K562 (cell line): ENCODE measurements at regions not wholly inside any gene's neighbourhood (a gene's known extent, or its start where the extent isn't known, plus 50 kb on each side); places are given as distances from the start of the nearest gene placed in this dataset.
"Not testable (repeated sequence)": the region's sequence is repeated elsewhere in the genome, so short reads cannot be mapped to it uniquely, and the experiment has no call there.

Source experiments
- ATAC-seq: fragments of 200-7000 bp; cut with Tn5 transposase; 3 replicates; pipeline ENCODE4 v1.9.1; 2020; ENCODE audit warnings: moderate library complexity
- BruUV-seq: library from RNA; stranded (reverse); fragments of 400-500 nt; replicated peaks from 2 replicates; lab custom pipeline; 2021; lab: Mats Ljungman, UMichigan
- CTCF ChIA-PET: fragments of 300-600 bp; formaldehyde crosslinking; extraction: SDS; loops from one replicate; lab custom pipeline; 2021; ENCODE audit warnings: low intra/inter-chr PET ratio; lab: Yijun Ruan, JAX
- POLR2A ChIA-PET: fragments of 300-600, 350-650 bp; sonication (Branson Sonifier 250); formaldehyde crosslinking; extraction: SDS; loops from one replicate; lab custom pipeline; 2021; ENCODE audit warnings: antibody characterized with exemption, inconsistent platforms; lab: Yijun Ruan, JAX
- DNase-seq, 4 experiments: peaks; one replicate each; pipeline versions ENCODE4 v3.0.0 to v3.0.0-alpha.2; 2011 to 2018; ENCODE audit warnings: low spot score in 3 of 4, mixed read lengths in 3 of 4; ENCODE audit errors: extremely low read depth in 1 of 4
- FAIRE-seq: peaks from 2 replicates; lab custom pipeline; 2011; peaks lifted over from hg19 to GRCh38; lab: Jason Lieb, UNC
- H2AFZ ChIP-seq: 2 replicates; pipeline ENCODE4 v1.6.0; 2011; ENCODE audit warnings: low read depth, low read length, control low read depth, inconsistent platforms
- H3K27ac ChIP-seq: fragments of 200-600 bp; 3 replicates; pipeline ENCODE4 v1.8.0; 2011; ENCODE audit warnings: low read depth, mild to moderate bottlenecking, control low read depth, inconsistent platforms, low read length, moderate library complexity, mixed read lengths; ENCODE audit errors: extremely low read depth
- H3K27me3 ChIP-seq, 2 experiments: fragments of 300-600 bp in 1 of 2; 2 replicates in 1 of 2; 3 replicates in 1 of 2; pipeline versions ENCODE4 v1.6.0 to v1.8.0; 2011; ENCODE audit warnings: inconsistent platforms in 2 of 2, low read length in 2 of 2, mild to moderate bottlenecking in 1 of 2, mixed read lengths in 1 of 2, moderate library complexity in 1 of 2; ENCODE audit not compliant: control insufficient read depth in 2 of 2, insufficient read depth in 2 of 2
- H3K36me3 ChIP-seq: fragments of 300-600 bp; 3 replicates; pipeline ENCODE4 v1.8.0; 2011; ENCODE audit warnings: mild to moderate bottlenecking, low read length, inconsistent platforms; ENCODE audit not compliant: control insufficient read depth, insufficient read depth
- H3K4me1 ChIP-seq, 2 experiments: fragments of 200-600 bp in 1 of 2; replicated peaks in 1 of 2; 2 replicates in 1 of 2; 3 replicates in 1 of 2; pipeline versions ENCODE4 v1.5.1 to v1.8.0; 2011; ENCODE audit warnings: inconsistent platforms in 2 of 2, low read length in 2 of 2, mild to moderate bottlenecking in 1 of 2, mixed read lengths in 1 of 2, moderate library complexity in 1 of 2; ENCODE audit not compliant: control insufficient read depth in 2 of 2, insufficient read depth in 2 of 2
- H3K4me2 ChIP-seq: 2 replicates; pipeline ENCODE4 v1.6.1; 2011; ENCODE audit warnings: low read length, control low read depth, inconsistent platforms, mixed read lengths; ENCODE audit not compliant: insufficient read depth
- H3K4me3 ChIP-seq: fragments of 200-600 bp; sonication (generic), shearing (Covaris generic); 2 replicates; pipeline ENCODE4 v1.5.1; 2016; ENCODE audit warnings: control low read depth, inconsistent platforms
- H3K79me2 ChIP-seq: fragments of 200-600 bp; 3 replicates; pipeline ENCODE4 v1.8.0; 2011; ENCODE audit warnings: low read length, inconsistent platforms; ENCODE audit not compliant: control insufficient read depth, insufficient read depth
- H3K9ac ChIP-seq, 2 experiments: 2 replicates each; pipeline versions ENCODE4 v1.6.0 to v1.6.1; 2011; ENCODE audit warnings: low read depth in 2 of 2, low read length in 2 of 2, control low read depth in 1 of 2, inconsistent platforms in 1 of 2, mild to moderate bottlenecking in 1 of 2, mixed read lengths in 1 of 2; ENCODE audit not compliant: insufficient read depth in 1 of 2
- H3K9me1 ChIP-seq: one replicate; pipeline ENCODE4 v1.6.0; 2011; ENCODE audit warnings: inconsistent platforms, mild to moderate bottlenecking, low read length, moderate library complexity; ENCODE audit not compliant: control insufficient read depth, insufficient read depth
- H3K9me3 ChIP-seq: replicated peaks from 2 replicates; pipeline ENCODE4 v1.5.1; 2011; ENCODE audit warnings: low read depth, low read length, inconsistent platforms; ENCODE audit not compliant: control insufficient read depth, insufficient read depth
- H4K20me1 ChIP-seq: replicated peaks from 2 replicates; pipeline ENCODE4 v1.6.1; 2011; ENCODE audit warnings: low read length, inconsistent platforms, mixed read lengths; ENCODE audit not compliant: control insufficient read depth, insufficient read depth
- AFF4 ChIP-seq: sonication (generic); formaldehyde crosslinking; IDR thresholded peaks from 2 replicates; pipeline ENCODE4 v1.8.0; 2023; ENCODE audit warnings: mild to moderate bottlenecking, missing genetic modification reagents
- CBX2 ChIP-seq: fragments of 200-600 bp; sonication (generic); IDR thresholded peaks from one replicate; pipeline ENCODE4 v1.6.1; 2012; ENCODE audit warnings: mild to moderate bottlenecking, low read length, inconsistent platforms; ENCODE audit not compliant: insufficient read depth, poor library complexity, severe bottlenecking
- FOSL1 ChIP-seq: fragments of 200-800 bp; sonication (Bioruptor generic); conservative IDR thresholded peaks from 2 replicates; pipeline ENCODE4 v1.6.1; 2016; ENCODE audit warnings: missing genetic modification characterization, missing compliant biosample characterization
- MCM5 ChIP-seq: fragments of 450-650 bp; IDR thresholded peaks from 2 replicates; pipeline ENCODE4 v1.6.1; 2016; ENCODE audit warnings: low read depth
- POLR2B ChIP-seq: fragments of 450-650 bp; IDR thresholded peaks from 2 replicates; pipeline ENCODE4 v1.6.1; 2018; ENCODE audit warnings: low read depth; ENCODE audit not compliant: partially characterized antibody
- WGBS: fragments of 100-300 bp; shearing (Covaris generic); methylation state at CpG from one replicate; pipeline ENCODE4 v1.1.6; 2016; ENCODE audit warnings: low coverage, mixed read lengths; ENCODE audit not compliant: insufficient coverage; ENCODE audit errors: missing lambda C conversion rate; 5-methylcytosine and 5-hydroxymethylcytosine counted together
- in situ Hi-C: fragments of 300-500 bp; cut with MboI; formaldehyde crosslinking; loops from 4 replicates; pipeline ENCODE4 v1.15.0; 2018; ENCODE audit warnings: inconsistent platforms, mixed read lengths
- intact Hi-C: fragments of 100-400 bp; cut with micrococcal nuclease; formaldehyde crosslinking; loops from 2 replicates; pipeline ENCODE4 v1.14.2; 2022

DNA sequence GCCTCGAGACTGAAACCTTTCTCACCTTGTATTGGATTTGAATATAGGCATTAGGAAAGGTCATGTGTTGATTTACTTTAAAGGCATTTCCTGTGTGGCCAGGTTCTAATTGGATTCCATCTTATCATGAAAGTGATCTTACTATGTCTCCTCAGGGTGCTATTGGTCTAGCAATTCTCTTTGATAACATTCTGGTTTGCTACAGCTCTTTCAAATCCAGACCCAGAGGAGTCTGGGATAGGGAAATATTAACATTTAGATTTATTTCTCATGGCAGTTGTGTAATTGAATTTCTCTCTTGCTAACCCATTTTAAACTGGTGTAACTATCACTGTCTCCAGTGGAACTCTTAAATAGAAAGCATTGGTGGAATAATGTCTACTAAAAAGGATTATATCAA lies 69.9 kb upstream of the NMUR2 start (continued):
- no peak for TF ChIP-seq AFF4 (CRISPR knock-in tag)
- TF ChIP-seq FOSL1 (tag) = no peak
- TF ChIP-seq MCM5 = no peak
- TF ChIP-seq CBX2 = no peak

- Histone ChIP-seq H3K36me3 (no peaks in the 10 kb centered on the region), H3K9ac (no peak overlapping the region), H3K27ac (no peak overlapping the region), H3K9me1 (no peaks in the 10 kb centered on the region), H3K9me3 (no peaks in the 10 kb centered on the region), H3K4me3 (no peak overlapping the region), H3K79me2 (no peaks in the 10 kb centered on the region), H4K20me1 (no peaks in the 10 kb centered on the region), H3K27me3 (no peaks in the 10 kb centered on the region), H3K4me1 (no peaks in the 10 kb centered on the region), H3K4me2 (no peak overlapping the region), H2AFZ (no peak overlapping the region)
- in situ Hi-C loops (no loop called here), intact Hi-C loops (no loop called here)
- FAIRE-seq = no peak
- POLR2A ChIA-PET = no interaction called here
- TF ChIP-seq POLR2B = no peak
- no peak for DNase-seq
- 0% methylated on average over 2 of the region's 2 CpGs for WGBS
- no TSS peak for BruUV-seq
- CTCF ChIA-PET = no interaction called here
- ATAC-seq = no peak
Measured at GRCh38 chr5:152477536-152477935, 72.5 kb upstream of the NMUR2 start.

GRCh38 chr5:152479866-152480265 lies 74.8 kb upstream of the NMUR2 start:
- DNase-seq, H3K9ac ChIP-seq, H3K4me3 ChIP-seq, H3K4me1 ChIP-seq, POLR2A ChIA-PET, H4K20me1 ChIP-seq, intact Hi-C loops, CTCF ChIA-PET, H3K4me2 ChIP-seq, H3K27me3 ChIP-seq, H3K79me2 ChIP-seq, H2AFZ ChIP-seq, in situ Hi-C loops, H3K9me3 ChIP-seq, H3K36me3 ChIP-seq, H3K9me1 ChIP-seq, BruUV-seq, H3K27ac ChIP-seq, ATAC-seq, FAIRE-seq: not testable (repeated sequence)
- WGBS = 0% methylated on average over 5 of the region's 35 CpGs
